HG02798 (cell line): ENCODE measurements at regions not wholly inside any gene's neighbourhood (a gene's known extent, or its start where the extent isn't known, plus 50 kb on each side); places are given as distances from the start of the nearest gene placed in this dataset.
A peak's percentile ranks its signal among the peaks of the same experiment; 100 is the strongest.

Source experiments
- ATAC-seq: cut with Tn5 transposase; IDR thresholded peaks from one replicate; pipeline ENCODE4 v1.9.1; 2021; ENCODE audit warnings: mild to moderate bottlenecking; ENCODE audit not compliant: unreplicated experiment, poor library complexity

- no peak for ATAC-seq
Measured at GRCh38 chr1:192943108-192943507, 116.1 kb downstream of the UCHL5 start.

DNA sequence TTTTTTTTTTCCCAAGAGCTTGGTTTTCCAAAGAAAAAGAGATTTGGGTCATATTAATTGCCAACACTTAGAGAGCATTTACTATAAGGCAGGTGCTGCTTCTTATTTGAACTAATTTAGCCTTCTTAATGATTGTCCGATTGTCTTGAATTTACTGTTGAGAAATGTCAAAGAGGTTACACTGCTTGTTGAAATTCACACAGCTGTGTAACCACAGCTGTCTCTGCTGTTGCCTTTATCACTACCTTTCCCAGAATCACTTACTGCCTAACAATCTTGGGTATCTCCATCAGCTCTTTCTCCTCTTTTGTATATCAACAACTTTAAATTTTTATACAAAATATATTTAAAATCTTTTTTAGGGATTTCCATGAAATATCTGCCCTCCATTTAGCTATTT lies 115.6 kb downstream of the UCHL5 start:
- ATAC-seq: no peak

- no peak for ATAC-seq
Measured at GRCh38 chr1:192945390-192946130, 113.6 kb downstream of the UCHL5 start.

- no peak for ATAC-seq
Measured at GRCh38 chr1:192949783-192950182, 109.4 kb downstream of the UCHL5 start.

DNA sequence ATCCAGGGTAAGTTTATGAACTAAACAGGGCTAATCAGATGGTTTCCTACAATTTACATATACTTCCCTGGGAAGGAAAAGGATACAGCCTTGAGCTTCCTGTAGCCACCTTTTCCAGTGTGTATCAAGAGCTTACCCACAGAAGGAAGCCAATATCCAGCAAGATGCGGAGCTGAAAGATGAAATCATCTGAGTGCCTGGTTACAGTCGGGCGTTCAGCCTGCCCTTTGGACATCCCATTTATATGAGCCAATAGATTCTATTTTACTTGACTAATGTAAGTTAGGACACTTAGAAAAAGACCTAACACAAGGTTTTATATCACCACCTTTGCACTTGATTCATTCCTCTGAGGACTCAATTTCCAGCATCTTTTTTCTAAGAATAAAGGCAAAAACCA lies 108.2 kb downstream of the UCHL5 start:
- ATAC-seq: no peak

DNA sequence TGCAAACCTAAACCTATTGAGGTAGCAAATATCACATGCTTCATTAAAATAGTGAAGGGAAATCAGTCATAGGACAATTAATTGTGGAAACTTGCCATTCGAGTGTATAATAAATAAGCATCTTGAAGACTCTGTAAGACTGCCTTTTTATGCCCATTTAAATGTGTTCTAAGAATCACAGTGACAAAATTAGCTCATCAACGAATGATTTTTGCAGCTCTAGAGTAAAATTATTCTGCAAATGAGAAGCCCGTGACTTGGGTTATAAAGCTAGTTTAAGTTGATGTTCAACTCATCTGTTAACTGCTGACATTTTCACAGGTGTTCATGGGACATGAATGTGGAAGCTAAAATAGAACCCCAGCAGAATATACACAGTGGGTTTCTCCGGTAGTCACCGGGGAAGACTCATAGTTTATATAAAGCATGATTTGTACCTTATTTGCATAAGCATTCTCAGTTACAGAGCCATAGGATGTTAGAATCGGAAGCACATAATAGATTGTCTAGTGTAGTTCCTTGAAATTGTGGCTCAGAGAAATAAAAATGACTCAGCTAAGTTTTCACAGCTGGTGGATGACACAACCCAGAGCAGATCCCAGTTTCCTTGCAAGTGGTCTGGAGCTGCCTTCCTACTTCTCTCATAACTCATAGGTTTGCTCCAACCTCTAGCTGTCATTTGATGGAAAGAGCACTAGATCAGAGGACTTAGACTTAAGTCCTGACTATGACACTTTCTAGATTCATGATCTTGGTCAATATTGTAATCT lies 107.3 kb downstream of the UCHL5 start:
- peak; percentile 87 for ATAC-seq

- no peak for ATAC-seq
Measured at GRCh38 chr1:192952646-192953045, 106.5 kb downstream of the UCHL5 start.

- no peak for ATAC-seq
Measured at GRCh38 chr1:192954705-192955265, 104.4 kb downstream of the UCHL5 start.

- no peak for ATAC-seq
Measured at GRCh38 chr1:192958350-192958749, 100.8 kb downstream of the UCHL5 start.

DNA sequence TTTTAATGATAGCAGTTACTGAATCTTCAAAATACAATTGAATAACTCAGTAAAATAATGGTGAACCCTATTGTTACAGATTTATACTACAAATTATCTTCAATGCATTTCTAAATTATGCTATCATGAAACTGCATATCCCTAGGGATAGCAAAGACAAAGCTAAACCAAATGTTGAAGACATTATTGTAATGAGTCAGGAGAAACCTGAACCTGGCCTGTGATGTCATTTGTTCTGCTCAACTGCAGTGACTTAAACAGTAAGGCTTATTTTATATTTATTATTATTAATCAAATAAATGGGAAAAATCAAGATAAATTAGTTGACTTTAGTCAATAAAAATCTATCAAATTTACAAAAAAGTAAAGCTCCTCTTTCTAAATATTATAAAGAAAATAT lies 100.3 kb downstream of the UCHL5 start:
- no peak for ATAC-seq

DNA sequence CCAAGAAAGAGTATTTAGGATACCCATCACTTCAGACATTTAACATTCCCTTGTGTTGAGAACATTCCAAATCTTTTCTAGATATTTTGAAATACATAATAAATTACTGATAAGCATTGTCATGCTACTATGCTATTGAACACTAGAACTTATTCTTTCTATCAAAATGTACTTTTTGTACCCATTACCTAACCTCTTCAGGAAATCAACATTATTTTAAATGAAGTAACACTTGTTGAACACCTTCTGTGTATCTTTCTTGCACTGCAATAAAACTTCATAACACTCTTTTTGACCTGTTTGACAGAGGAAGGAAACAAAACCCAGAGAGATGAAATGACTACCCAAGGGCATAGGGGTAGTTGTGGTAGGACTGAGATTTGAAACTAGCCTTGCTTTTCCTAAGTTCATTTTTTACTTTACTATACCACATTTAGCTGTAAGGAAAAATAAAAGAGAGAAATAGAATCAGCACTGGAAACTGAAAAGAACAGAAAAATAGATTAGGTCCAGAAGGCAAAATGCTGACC lies 99.4 kb downstream of the UCHL5 start:
- no peak for ATAC-seq
